Uterus (tissue), 3 donors: ENCODE measurements at regions not wholly inside any gene's neighbourhood (a gene's known extent, or its start where the extent isn't known, plus 50 kb on each side); places are given as distances from the start of the nearest gene placed in this dataset.

Experiments used
- DNase-seq, 2 donors: peaks; one replicate each; pipeline ENCODE4 v3.0.0-alpha.2; 2019 to 2020
- H3K27ac ChIP-seq, 2 donors: fragments of 200-600 bp; sonication (generic); 1 replicate in 1 of 2; 2 replicates in 1 of 2; pipeline ENCODE4 v1.5.1; 2016 to 2018
- H3K27me3 ChIP-seq, 2 donors: fragments of 200-600 bp; sonication (generic); one replicate each; pipeline ENCODE4 v1.5.1; 2018 to 2019; ENCODE audit warnings: control low read depth in 1 of 2
- H3K36me3 ChIP-seq, 2 donors: fragments of 200-600 bp; sonication (generic); one replicate each; pipeline ENCODE4 v1.5.1; 2019; ENCODE audit warnings: control low read depth in 1 of 2
- H3K4me1 ChIP-seq, 2 donors: fragments of 200-600 bp; sonication (generic); one replicate each; pipeline ENCODE4 v1.5.1; 2018 to 2019; ENCODE audit warnings: control low read depth in 1 of 2
- H3K4me3 ChIP-seq, 2 donors: fragments of 200-600 bp; sonication (generic); 1 replicate in 1 of 2; 2 replicates in 1 of 2; pipeline ENCODE4 v1.5.1; 2018 to 2019; ENCODE audit warnings: mild to moderate bottlenecking in 1 of 2
- H3K9me3 ChIP-seq, 2 donors: fragments of 200-600 bp; sonication (generic); one replicate each; pipeline ENCODE4 v1.5.1; 2019; ENCODE audit warnings: control low read depth in 1 of 2
- CTCF ChIP-seq, 4 experiments: fragments of 200-600 bp in 2 of 4; fragments of 450-650 bp in 2 of 4; sonication (generic) in 2 of 4; IDR thresholded peaks; one replicate each; pipeline ENCODE4 v1.5.1; 2016 to 2019; ENCODE audit warnings: antibody characterized with exemption in 4 of 4, mild to moderate bottlenecking in 2 of 4, moderate library complexity in 1 of 4
- POLR2A ChIP-seq, 2 donors: fragments of 450-650 bp; IDR thresholded peaks; one replicate each; pipeline ENCODE4 v1.6.1; 2016; ENCODE audit warnings: antibody characterized with exemption in 2 of 2, mild to moderate bottlenecking in 1 of 2, moderate library complexity in 1 of 2
- intact Hi-C: fragments of 100-400 bp; cut with DNase I; formaldehyde crosslinking; loops from one replicate; pipeline ENCODE4 v1.15.1; 2023; ENCODE audit warnings: low total_unique reads
- donor health status: DM: yes; HTN: yes; CAD: no.

- no peak overlapping the region for H3K4me3 ChIP-seq
- H3K36me3 ChIP-seq, result no peaks in the 10 kb centered on the region
- DNase-seq, result no peak
- no peaks in the 10 kb centered on the region for H3K4me1 ChIP-seq
- H3K27ac ChIP-seq, result no peak overlapping the region
- no peaks in the 10 kb centered on the region for H3K9me3 ChIP-seq
- intact Hi-C loops, result no loop called here
- H3K27me3 ChIP-seq, result no peaks in the 10 kb centered on the region
- TF ChIP-seq CTCF (IDR thresholded peaks at IDR 0.05), result no peak
- no peak for TF ChIP-seq POLR2A (IDR thresholded peaks at IDR 0.05)
These were observed 299.2 kb downstream of the TDRD15 start for GRCh38 chr2:21422724-21423522.

GRCh38 chr2:21423854-21424253 is 300.1 kb downstream of the TDRD15 start:
- H3K9me3 ChIP-seq, result no peaks in the 10 kb centered on the region
- no peak for DNase-seq
- intact Hi-C loops, result no loop called here
- no peaks in the 10 kb centered on the region for H3K36me3 ChIP-seq
- no peak overlapping the region for H3K27ac ChIP-seq
- TF ChIP-seq POLR2A (IDR thresholded peaks at IDR 0.05) (no peak), CTCF (IDR thresholded peaks at IDR 0.05) (no peak)
- H3K4me1 ChIP-seq, result no peaks in the 10 kb centered on the region
- no peaks in the 10 kb centered on the region for H3K27me3 ChIP-seq
- no peak overlapping the region for H3K4me3 ChIP-seq

GRCh38 chr2:21424375-21424774 is 300.6 kb downstream of the TDRD15 start:
- H3K4me3 ChIP-seq, result no peak overlapping the region
- no peak overlapping the region for H3K27ac ChIP-seq
- intact Hi-C loops, result no loop called here
- no peak for TF ChIP-seq CTCF (IDR thresholded peaks at IDR 0.05)
- no peak for TF ChIP-seq POLR2A (IDR thresholded peaks at IDR 0.05)
- no peaks in the 10 kb centered on the region for H3K4me1 ChIP-seq
- H3K36me3 ChIP-seq, result no peaks in the 10 kb centered on the region
- DNase-seq, result no peak
- no peaks in the 10 kb centered on the region for H3K9me3 ChIP-seq
- no peaks in the 10 kb centered on the region for H3K27me3 ChIP-seq

- H3K36me3 ChIP-seq, result no peaks in the 10 kb centered on the region
- H3K27ac ChIP-seq, result no peak overlapping the region
- intact Hi-C loops, result no loop called here
- H3K4me3 ChIP-seq, result no peak overlapping the region
- DNase-seq, result no peak
- TF ChIP-seq CTCF (IDR thresholded peaks at IDR 0.05) (no peak), POLR2A (IDR thresholded peaks at IDR 0.05) (no peak)
- H3K9me3 ChIP-seq, result no peaks in the 10 kb centered on the region
- no peaks in the 10 kb centered on the region for H3K27me3 ChIP-seq
- no peaks in the 10 kb centered on the region for H3K4me1 ChIP-seq
These were observed 303.8 kb downstream of the TDRD15 start for GRCh38 chr2:21427606-21428005.

- no peak for DNase-seq
- intact Hi-C loops, result no loop called here
These were observed 305.0 kb downstream of the TDRD15 start for GRCh38 chr2:21428754-21429153.

More at GRCh38 chr2:21428754-21429153, 305.0 kb downstream of the TDRD15 start:
- no peaks in the 10 kb centered on the region for H3K9me3 ChIP-seq
- H3K27ac ChIP-seq, result no peak overlapping the region
- TF ChIP-seq CTCF (IDR thresholded peaks at IDR 0.05) (no peak), POLR2A (IDR thresholded peaks at IDR 0.05) (no peak)
- H3K36me3 ChIP-seq, result no peaks in the 10 kb centered on the region
- no peaks in the 10 kb centered on the region for H3K27me3 ChIP-seq
- H3K4me1 ChIP-seq, result no peaks in the 10 kb centered on the region
- no peak overlapping the region for H3K4me3 ChIP-seq
